ENCODE measurements at regions not wholly inside any gene's neighbourhood (a gene's known extent, or its start where the extent isn't known, plus 50 kb on each side); places are given as distances from the start of the nearest gene placed in this dataset.

GRCh38 chr6:170483413-170483812 is 69.7 kb downstream of the PSMB1 start:
- Mint-ChIP-seq H3K36me3 (peaks cover 0 to 2% (median 0%) of the 10 kb centered on the region in 3 donors), H3K27ac (no peak overlapping the region), H3K9me3 (peaks cover 0 to 14% (median 6%) of the 10 kb centered on the region in 9 donors), H3K27me3 (peaks cover 5 to 25% (median 9%) of the 10 kb centered on the region in 5 donors), H3K4me1 (peaks cover 0 to 5% (median 0%) of the 10 kb centered on the region in 4 donors), H3K4me3 (no peak overlapping the region)
- DNase-seq, result no peak
- POLR2A ChIA-PET, result no interaction called here
- no peak for ATAC-seq

DNA sequence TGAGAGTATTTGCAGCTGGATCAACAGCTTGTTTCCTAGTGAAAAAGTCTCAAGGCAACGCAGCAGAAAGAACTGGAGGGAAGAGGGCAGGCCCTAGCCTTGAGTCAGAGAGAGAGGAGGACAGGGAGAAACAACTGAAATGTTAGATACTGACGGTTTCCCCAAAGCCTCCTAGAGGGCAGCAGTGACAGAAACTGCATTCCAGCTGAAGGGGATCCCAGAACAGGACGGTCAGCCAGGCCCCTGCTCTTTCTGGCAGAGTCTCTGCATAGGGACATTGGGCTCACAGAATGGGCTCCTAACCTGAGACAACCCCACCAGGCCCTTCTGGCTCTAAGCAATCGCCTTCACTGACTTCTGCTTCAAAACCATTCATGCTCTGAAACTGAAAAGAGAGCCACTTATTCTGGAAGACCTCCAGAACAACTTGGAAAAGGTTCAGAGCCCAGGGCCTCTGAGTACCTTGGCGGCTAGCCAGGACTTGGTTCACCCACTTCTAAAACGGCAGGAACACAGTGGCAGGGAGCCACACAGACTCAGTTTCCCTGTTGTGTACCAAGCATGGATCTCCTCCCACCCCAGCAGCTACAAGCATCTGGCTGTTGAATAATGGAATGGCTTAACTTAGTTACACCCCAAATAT is 72.9 kb downstream of the PSMB1 start:
- DNase-seq (no peak), ATAC-seq (no peak)
- Mint-ChIP-seq H3K27me3 (peaks cover 3 to 24% (median 16%) of the 10 kb centered on the region in 5 donors), H3K27ac (no peak overlapping the region), H3K9me3 (peaks cover 0 to 14% (median 6%) of the 10 kb centered on the region in 9 donors), H3K4me1 (peaks cover 0 to 7% (median 0%) of the 10 kb centered on the region in 4 donors), H3K36me3 (peaks cover 0 to 2% (median 0%) of the 10 kb centered on the region in 3 donors), H3K4me3 (no peak overlapping the region)
- POLR2A ChIA-PET, result no interaction called here

DNA sequence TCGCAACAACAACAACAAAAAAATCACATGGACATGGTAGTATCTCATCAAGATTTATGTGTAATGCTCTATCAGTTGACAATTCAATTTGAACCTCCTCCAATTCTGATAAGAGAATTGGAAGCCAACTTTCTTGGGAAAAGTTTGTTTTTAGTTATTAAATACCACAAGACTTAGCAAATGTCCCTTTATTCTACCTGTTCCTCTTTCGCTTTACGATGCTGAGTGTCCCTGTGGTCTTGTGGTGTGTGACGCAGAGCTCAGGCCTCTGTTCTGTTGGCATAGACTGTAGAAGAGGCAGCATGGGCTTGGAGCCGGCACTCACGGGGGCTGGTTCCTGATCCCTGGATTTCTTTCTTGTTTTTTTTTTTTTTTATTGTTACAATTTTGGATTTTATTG is 76.7 kb downstream of the PSMB1 start:
- H3K4me3 Mint-ChIP-seq, result no peak overlapping the region
- no peaks in the 10 kb centered on the region for H3K9me3 Mint-ChIP-seq
- peaks cover 0 to 19% (median 13%) of the 10 kb centered on the region in 5 donors for H3K27me3 Mint-ChIP-seq
- peaks cover 0 to 2% (median 0%) of the 10 kb centered on the region in 3 donors for H3K36me3 Mint-ChIP-seq
- DNase-seq, result no peak
- POLR2A ChIA-PET, result no interaction called here
- H3K27ac Mint-ChIP-seq, result no peak overlapping the region
- H3K4me1 Mint-ChIP-seq, result peaks cover 0 to 18% (median 0%) of the 10 kb centered on the region in 4 donors
- no peak for ATAC-seq

DNA sequence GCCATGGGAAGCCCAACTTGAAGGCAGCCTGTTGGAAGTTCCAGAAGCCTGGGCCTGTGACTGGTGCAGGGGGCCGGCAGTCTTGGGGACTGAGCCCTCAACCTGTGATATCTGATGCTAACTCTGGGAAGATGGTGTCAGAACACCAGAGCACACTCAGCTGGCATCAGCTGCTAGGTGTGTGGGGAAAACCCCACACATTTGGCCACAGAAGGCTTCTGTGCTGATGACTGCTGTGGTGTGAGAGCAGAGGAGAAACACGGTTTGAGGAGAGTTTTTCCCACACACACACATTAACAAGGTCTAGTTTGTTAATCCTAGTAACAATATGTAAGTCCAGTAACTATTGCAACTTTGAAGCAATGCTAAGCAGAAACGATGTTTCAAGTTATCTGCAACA is 78.0 kb downstream of the PSMB1 start:
- ATAC-seq (no peak), DNase-seq (no peak)
- H3K36me3 Mint-ChIP-seq, result peaks cover 0 to 2% (median 0%) of the 10 kb centered on the region in 3 donors
- no peak overlapping the region for H3K4me3 Mint-ChIP-seq
- H3K27me3 Mint-ChIP-seq, result peaks cover 0 to 13% (median 9%) of the 10 kb centered on the region in 5 donors
- POLR2A ChIA-PET, result no interaction called here
- H3K4me1 Mint-ChIP-seq, result peaks cover 0 to 24% (median 0%) of the 10 kb centered on the region in 4 donors
- H3K9me3 Mint-ChIP-seq, result no peaks in the 10 kb centered on the region
- peak overlapping the region in 1 of 10 donors; percentile 46 for H3K27ac Mint-ChIP-seq

DNA sequence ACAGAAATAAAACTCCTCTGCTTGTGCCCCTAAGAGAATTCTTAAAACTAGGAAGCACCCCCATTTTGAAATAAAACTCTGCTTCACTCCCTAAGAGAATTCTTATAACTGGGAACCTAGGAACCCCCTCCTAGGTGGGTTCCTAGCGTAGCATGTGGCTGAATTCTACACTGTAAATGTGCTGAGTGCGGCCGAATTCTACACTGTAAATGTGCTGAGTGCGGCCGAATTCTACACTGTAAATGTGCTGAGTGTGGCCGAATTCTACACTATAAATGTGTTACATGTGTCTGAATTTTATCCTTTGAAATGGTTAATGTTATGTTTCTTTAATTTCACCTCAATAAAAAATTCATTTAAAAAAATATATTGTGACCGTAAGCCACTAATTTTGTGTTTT is 79.3 kb downstream of the PSMB1 start:
- Mint-ChIP-seq H3K27me3 (peaks cover 0 to 13% (median 9%) of the 10 kb centered on the region in 5 donors), H3K4me1 (peaks cover 0 to 24% (median 0%) of the 10 kb centered on the region in 4 donors), H3K36me3 (peaks cover 0 to 2% (median 0%) of the 10 kb centered on the region in 3 donors), H3K9me3 (no peaks in the 10 kb centered on the region), H3K4me3 (no peak overlapping the region), H3K27ac (no peak overlapping the region)
- ATAC-seq (no peak), DNase-seq (no peak)
- POLR2A ChIA-PET, result no interaction called here

- Mint-ChIP-seq H3K27ac (peak overlapping the region in 1 of 10 donors; percentile 76), H3K4me3 (no peak overlapping the region), H3K4me1 (peaks cover 0 to 24% (median 0%) of the 10 kb centered on the region in 4 donors), H3K36me3 (peaks cover 0 to 2% (median 0%) of the 10 kb centered on the region in 3 donors), H3K9me3 (no peaks in the 10 kb centered on the region), H3K27me3 (peaks cover 0 to 12% (median 8%) of the 10 kb centered on the region in 5 donors)
- POLR2A ChIA-PET, result no interaction called here
- no peak for DNase-seq
- ATAC-seq, result no peak
These were observed 79.8 kb downstream of the PSMB1 start for GRCh38 chr6:170473301-170473717.

GRCh38 chr6:170471491-170471890 is 81.6 kb downstream of the PSMB1 start:
- Mint-ChIP-seq H3K27ac (no peak overlapping the region), H3K4me1 (peaks cover 0 to 26% (median 0%) of the 10 kb centered on the region in 4 donors), H3K27me3 (peaks cover 0 to 7% (median 2%) of the 10 kb centered on the region in 5 donors), H3K36me3 (peaks cover 0 to 2% (median 0%) of the 10 kb centered on the region in 3 donors), H3K9me3 (no peaks in the 10 kb centered on the region), H3K4me3 (no peak overlapping the region)
- DNase-seq (no peak), ATAC-seq (no peak)
- POLR2A ChIA-PET, result no interaction called here

DNA sequence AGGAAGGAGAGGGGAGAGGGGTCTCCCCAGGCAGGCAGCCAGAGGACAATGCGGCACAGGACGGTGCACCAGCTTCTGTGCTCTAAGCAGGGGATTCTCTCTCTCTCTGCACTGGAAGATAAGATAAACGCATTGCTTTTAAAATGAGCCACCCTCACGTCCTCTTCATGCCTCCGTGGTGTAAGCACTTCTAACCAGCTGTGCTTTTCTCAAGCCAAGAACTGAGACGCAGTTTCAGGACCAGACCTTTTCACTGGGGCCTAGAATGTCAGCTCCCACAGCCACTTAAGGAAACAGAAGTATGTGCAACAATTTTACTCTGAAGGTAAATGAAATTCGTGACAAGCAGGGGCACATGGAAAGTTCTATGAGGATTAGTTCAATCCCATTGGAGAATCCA is 82.4 kb downstream of the PSMB1 start:
- ATAC-seq, result no peak
- Mint-ChIP-seq H3K4me3 (peak overlapping the region in 1 of 10 donors; percentile 22), H3K27me3 (peaks cover 0 to 6% (median 2%) of the 10 kb centered on the region in 5 donors), H3K27ac (no peak overlapping the region), H3K4me1 (peaks cover 0 to 25% (median 0%) of the 10 kb centered on the region in 4 donors), H3K9me3 (peaks cover 0 to 2% (median 0%) of the 10 kb centered on the region in 9 donors), H3K36me3 (peaks cover 0 to 2% (median 0%) of the 10 kb centered on the region in 3 donors)
- no peak for DNase-seq
- POLR2A ChIA-PET, result no interaction called here

DNA sequence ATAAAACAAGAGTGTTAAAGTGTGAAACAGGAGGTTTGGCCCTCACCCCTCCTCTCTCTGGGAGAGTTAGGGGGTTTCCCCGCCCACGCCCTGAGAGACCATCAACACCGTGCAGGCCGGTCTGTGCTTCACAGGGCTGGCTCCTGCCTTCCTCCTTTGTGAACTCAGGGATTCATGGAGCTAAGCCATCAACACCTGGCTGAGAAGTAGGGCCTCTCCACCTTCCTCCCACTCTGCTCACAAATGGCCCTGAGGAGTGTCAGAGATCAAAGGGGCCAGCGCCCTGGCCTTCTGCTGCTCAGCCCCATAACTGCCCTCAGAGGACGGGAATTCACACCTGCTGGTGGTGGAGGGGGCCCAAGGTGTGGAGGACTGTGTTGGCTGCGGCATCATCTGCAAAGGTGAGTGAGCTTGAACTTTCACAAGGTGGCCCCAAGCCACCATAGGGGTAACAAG is 88.6 kb downstream of the PSMB1 start:
- POLR2A ChIA-PET, result no interaction called here
- ATAC-seq, result peak; percentile 64
- Mint-ChIP-seq H3K27ac (peak overlapping the region in 5 of 10 donors; percentile 57 to 74 (median 63)), H3K27me3 (peaks cover 0 to 7% (median 5%) of the 10 kb centered on the region in 5 donors), H3K9me3 (peaks cover 0 to 3% (median 0%) of the 10 kb centered on the region in 9 donors), H3K4me3 (peak overlapping the region in 6 of 10 donors; percentile 30 to 70 (median 52)), H3K4me1 (peaks cover 18 to 47% (median 38%) of the 10 kb centered on the region in 4 donors), H3K36me3 (no peaks in the 10 kb centered on the region)
- DNase-seq, result no peak

- H3K4me3 Mint-ChIP-seq, result peak overlapping the region in 5 of 10 donors; percentile 22 to 70 (median 57)
- peaks cover 0 to 7% (median 6%) of the 10 kb centered on the region in 5 donors for H3K27me3 Mint-ChIP-seq
- H3K4me1 Mint-ChIP-seq, result peaks cover 19 to 49% (median 41%) of the 10 kb centered on the region in 4 donors
- no peak for ATAC-seq
- no peaks in the 10 kb centered on the region for H3K36me3 Mint-ChIP-seq
- peaks cover 0 to 3% (median 0%) of the 10 kb centered on the region in 9 donors for H3K9me3 Mint-ChIP-seq
- no peak for DNase-seq
- POLR2A ChIA-PET, result no interaction called here
- peak overlapping the region in 5 of 10 donors; percentile 21 to 74 (median 57) for H3K27ac Mint-ChIP-seq
These were observed 89.0 kb downstream of the PSMB1 start for GRCh38 chr6:170464080-170464479.

GRCh38 chr6:170463101-170463721 is 89.9 kb downstream of the PSMB1 start:
- Mint-ChIP-seq H3K27ac (peak overlapping the region in 3 of 10 donors; percentile 46 to 89 (median 55)), H3K27me3 (peaks cover 0 to 7% (median 6%) of the 10 kb centered on the region in 5 donors), H3K4me1 (peaks cover 19 to 48% (median 41%) of the 10 kb centered on the region in 4 donors), H3K36me3 (no peaks in the 10 kb centered on the region), H3K4me3 (no peak overlapping the region), H3K9me3 (peaks cover 0 to 3% (median 0%) of the 10 kb centered on the region in 9 donors)
- DNase-seq (peak in 1 of 10 donors; percentile 61), ATAC-seq (no peak)
- POLR2A ChIA-PET, result no interaction called here

DNA sequence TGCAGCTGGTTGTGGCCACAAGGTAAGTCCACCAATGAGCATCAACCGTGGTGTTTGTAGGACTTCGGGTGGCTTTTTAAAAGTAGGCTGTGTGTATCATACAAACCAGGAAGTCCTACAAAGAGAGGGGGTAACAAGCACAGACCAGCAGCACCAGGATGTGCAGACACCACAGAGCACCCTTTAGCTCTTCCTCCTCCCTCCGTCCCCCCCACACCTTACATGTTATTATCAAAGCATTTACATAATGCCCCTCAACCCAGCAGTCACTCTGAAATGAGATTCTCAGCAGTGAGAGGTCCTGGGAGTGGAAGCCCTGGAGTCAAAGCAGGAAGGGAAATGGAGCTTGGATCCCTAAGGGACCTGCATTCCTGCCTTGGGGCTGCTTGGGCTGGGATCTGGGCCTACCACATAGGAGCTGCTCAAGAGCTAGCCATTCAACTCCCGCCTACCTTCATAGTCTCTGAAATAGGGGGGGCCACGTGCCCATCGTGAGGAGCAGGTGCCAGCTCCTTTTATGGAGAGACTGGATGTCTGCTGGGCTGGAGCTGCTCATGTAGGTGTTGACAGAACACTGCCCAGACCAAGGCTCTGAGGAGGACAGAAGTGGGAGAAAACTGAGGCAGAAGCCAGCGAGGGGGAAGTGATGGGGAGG is 90.6 kb downstream of the PSMB1 start:
- DNase-seq (peak in 3 of 10 donors; percentile 16 to 30 (median 23)), ATAC-seq (peak; percentile 68 to 91)
- Mint-ChIP-seq H3K4me3 (peak overlapping the region in 5 of 10 donors; percentile 40 to 58 (median 55)), H3K27me3 (peaks cover 0 to 7% (median 6%) of the 10 kb centered on the region in 5 donors), H3K9me3 (peaks cover 0 to 3% (median 0%) of the 10 kb centered on the region in 9 donors), H3K4me1 (peaks cover 19 to 44% (median 41%) of the 10 kb centered on the region in 4 donors), H3K27ac (peak overlapping the region in 4 of 10 donors; percentile 6 to 89 (median 64)), H3K36me3 (no peaks in the 10 kb centered on the region)
- POLR2A ChIA-PET, result no interaction called here
